H54 (cell line): ENCODE measurements at regions not wholly inside any gene's neighbourhood (a gene's known extent, or its start where the extent isn't known, plus 50 kb on each side); places are given as distances from the start of the nearest gene placed in this dataset.
"Not testable (repeated sequence)": the region's sequence is repeated elsewhere in the genome, so short reads cannot be mapped to it uniquely, and the experiment has no call there.

Experiments used
- DNase-seq: peaks from one replicate; pipeline ENCODE4 v3.0.0; 2011; ENCODE audit warnings: low spot score, mixed read lengths; ENCODE audit not compliant: insufficient read length
- FAIRE-seq: peaks from 3 replicates; lab custom pipeline; 2011; peaks lifted over from hg19 to GRCh38; lab: Jason Lieb, UNC
- POLR2A ChIP-seq: IDR thresholded peaks from 2 replicates; pipeline ENCODE4 v1.6.1; 2011; ENCODE audit warnings: low read depth, mild to moderate bottlenecking, low read length

GRCh38 chr4:160492181-160492580, 1389.3 kb downstream of the RAPGEF2 start:
- TF ChIP-seq POLR2A = no peak
- no peak for DNase-seq
- FAIRE-seq = no peak

DNA sequence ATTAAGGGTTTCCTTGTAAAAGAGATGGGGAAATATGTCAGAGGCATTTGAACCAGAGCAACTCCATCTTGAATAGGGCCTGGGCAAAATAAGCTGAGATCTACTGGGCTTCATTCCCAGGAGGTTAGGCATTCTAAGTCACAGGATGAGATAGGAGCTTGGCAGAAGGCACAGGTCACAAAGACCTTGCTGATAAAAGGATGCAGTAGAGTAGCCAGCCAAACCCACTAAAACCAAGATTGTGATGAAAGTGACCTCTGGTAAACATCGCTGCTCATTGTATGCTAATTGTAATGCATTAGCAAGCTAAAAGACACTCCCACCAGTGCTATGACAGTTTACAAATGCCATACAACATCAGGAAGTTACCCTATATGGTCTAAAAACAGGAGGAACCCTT, 1390.3 kb downstream of the RAPGEF2 start:
- FAIRE-seq (no peak), DNase-seq (no peak)
- TF ChIP-seq POLR2A = no peak

DNA sequence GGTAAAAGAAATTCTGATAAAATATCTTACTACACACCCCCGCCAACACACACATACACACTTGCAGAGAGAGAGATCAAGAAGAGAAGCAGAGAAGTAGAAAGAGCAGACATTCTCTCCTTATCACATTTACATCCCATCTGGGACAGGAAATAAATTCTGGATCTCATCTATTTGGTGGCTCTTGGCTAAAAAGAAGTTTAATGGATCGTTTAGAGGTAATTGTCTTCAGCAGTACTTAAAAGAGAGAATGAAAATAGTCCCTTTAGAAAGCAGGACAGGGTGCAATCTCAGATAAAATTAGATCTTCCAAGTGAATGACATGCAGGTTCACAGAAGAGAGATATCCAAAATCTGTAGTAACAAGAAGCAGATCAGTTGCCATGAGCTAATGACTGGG, 1392.5 kb downstream of the RAPGEF2 start:
- no peak for FAIRE-seq
- no peak for TF ChIP-seq POLR2A

DNA sequence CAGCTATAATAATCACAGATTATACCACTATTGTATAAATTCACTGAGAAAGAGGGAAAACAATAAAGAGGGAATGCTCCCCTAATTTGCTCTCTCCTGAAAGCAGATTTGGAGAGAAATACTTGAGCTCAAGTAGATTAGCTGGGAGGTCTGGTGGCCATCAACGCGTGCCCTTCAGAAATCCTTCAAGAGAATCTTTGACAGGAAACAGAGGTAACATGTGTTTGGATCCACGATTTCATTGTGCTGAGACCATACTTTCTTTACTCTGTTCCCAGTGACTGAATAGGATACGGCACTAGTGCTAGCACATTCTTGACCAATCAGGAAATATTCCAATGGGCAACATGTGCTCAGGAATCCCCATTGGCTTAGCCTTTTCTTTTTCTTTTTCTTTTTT, 1395.3 kb downstream of the RAPGEF2 start:
- no peak for FAIRE-seq
- no peak for TF ChIP-seq POLR2A
- DNase-seq = no peak

More for the DNA sequence above, 1392.5 kb downstream of the RAPGEF2 start:
- no peak for DNase-seq

DNA sequence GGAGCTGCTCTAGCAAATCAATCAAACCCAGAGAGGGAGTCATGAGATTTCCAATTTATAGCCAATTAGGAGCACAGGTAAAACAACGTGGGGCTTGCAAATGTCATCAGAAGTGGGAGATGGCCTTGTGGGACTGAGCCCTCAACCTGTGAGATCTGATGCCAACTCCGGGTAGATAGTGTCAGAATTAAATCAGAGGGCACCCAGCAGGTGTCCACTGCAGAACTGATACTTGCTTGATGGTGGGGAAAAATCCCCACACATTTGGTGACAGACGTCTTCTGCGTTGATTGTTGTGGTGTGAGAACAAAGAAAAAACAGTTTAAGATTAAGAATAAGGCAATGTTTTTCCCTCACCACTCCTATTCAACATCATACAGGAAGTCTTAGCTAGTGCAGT, 1402.8 kb downstream of the RAPGEF2 start:
- DNase-seq (no peak), FAIRE-seq (no peak)
- no peak for TF ChIP-seq POLR2A

GRCh38 chr4:160510928-160511327, 1408.0 kb downstream of the RAPGEF2 start:
- no peak for TF ChIP-seq POLR2A
- FAIRE-seq = no peak

DNA sequence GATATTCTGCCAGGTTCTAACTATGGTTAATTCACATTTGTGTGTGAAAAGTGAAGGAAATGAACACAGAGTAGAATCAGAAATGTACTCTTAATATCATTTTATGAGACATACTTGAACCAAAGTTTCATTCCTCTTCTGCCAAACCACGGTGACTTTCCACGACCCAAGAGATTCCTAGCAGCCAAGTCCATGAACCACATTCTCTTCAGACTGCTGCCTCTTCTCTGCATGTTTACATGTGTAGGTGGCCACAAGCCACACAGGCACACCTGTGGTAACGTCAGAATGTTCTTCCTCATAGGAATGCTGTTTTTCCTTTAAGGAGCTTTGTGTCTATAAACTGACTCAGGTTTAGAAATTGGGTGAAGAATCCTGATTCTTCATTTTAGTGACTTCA, 1411.2 kb downstream of the RAPGEF2 start:
- FAIRE-seq (no peak), DNase-seq (no peak)
- TF ChIP-seq POLR2A = no peak

More at GRCh38 chr4:160510928-160511327, 1408.0 kb downstream of the RAPGEF2 start:
- DNase-seq = no peak

DNA sequence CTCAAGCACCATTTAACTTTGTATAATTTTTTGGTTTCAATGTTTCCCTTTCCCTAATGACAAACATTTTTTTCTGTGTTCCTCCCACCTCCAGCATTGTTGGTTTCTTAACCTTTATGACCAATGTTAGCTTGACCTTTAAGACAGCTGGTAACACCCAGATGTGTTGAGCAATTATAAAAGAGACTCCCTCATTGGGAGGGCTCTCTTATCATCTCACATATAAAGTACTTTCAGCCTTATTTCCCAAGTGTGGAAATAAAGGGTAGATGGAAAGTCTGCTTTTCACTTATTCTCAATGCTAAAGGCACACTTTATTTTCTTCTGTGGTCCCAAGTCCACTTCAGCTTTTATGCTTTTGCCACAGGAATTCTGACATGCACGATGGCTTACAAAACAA, 1420.4 kb downstream of the RAPGEF2 start:
- FAIRE-seq (no peak), DNase-seq (no peak)
- TF ChIP-seq POLR2A = no peak

GRCh38 chr4:160537681-160538080, 1434.8 kb downstream of the RAPGEF2 start:
- DNase-seq (no peak), FAIRE-seq (no peak)
- no peak for TF ChIP-seq POLR2A

- no peak for DNase-seq
- TF ChIP-seq POLR2A = no peak
- no peak for FAIRE-seq
Measured at GRCh38 chr4:160546201-160546600, 1443.3 kb downstream of the RAPGEF2 start.

DNA sequence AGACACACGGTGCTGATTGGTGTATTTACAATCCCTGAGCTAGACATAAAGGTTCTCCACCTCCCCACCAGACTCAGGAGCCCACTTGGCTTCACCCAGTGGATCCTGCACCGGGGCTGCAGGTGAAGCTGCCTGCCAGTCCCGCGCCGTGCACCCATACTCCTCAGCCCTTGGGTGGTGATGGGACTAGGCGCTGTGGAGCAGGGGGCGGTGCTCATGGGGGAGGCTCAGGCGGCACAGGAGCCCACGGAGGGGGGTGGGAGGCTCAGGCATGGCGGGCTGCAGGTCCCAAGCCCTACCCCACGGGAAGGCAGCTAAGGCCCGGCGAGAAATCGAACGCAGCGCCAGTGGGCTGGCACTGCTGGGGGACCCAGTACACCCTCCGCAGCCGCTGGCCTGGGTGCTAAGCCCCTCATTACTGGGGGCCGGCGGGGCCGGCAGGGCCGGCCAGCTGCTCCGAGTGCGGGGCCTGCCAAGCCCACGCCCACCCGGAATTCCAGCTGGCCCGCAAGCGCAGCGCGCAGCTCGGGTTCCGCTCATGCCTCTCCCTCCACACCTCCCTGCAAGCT, 1447.2 kb downstream of the RAPGEF2 start:
- not testable (repeated sequence) for FAIRE-seq, DNase-seq

GRCh38 chr4:160562661-160563060, 1459.8 kb downstream of the RAPGEF2 start:
- DNase-seq (no peak), FAIRE-seq (no peak)

DNA sequence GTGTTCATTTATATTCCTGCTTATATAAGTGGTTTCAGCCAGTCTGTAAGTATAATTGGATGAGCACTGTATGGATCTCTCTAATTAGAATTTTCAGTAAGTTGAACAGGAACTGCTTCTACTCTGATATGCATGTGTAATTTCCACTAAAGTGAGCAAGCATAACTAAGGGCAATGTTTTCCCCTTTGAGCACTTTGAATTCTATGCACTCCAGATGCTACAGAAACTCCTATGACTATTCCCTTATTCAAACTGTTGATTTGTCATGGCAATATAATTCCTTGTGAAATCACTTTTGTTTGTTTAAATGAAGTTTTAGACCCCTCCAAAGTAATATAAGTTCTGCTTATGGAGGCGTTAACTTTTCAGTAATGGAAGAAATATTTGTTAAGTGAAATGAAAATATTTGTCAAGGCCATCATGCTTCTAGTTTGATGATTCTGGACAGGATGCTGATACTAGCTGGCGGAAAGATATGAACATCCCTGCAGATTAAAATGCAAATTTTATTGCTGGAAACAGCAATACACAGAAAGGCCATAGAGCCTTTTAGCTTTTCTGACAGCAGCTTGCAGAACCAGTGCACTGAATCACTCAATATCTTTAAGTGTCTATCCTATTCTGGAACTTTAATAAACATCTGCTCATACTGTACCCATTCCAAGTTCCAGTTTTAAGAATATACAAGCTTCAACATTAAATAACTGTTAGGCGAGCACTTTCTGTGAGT, 1460.8 kb downstream of the RAPGEF2 start:
- TF ChIP-seq POLR2A = no peak
- DNase-seq = no peak
- FAIRE-seq = no peak

More at GRCh38 chr4:160562661-160563060, 1459.8 kb downstream of the RAPGEF2 start:
- TF ChIP-seq POLR2A = no peak

DNA sequence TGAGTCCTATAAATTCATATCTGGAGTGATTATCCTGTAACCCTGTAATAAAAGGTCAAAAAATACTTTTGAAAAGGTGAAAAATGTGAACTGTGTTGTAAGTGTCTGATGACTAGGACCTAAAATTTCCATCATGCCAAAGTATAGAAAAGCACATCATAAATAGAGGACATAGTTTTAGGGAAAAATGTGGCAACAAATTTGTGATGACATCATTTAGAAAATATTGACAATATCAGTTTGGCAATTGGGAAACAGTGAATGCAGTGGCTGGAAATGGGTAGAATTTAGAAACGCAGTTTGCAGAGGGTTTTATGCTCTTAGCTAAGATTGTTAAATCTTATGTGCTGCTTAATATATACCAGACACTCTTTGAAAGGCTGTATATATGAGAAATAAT, 1464.8 kb downstream of the RAPGEF2 start:
- FAIRE-seq (no peak), DNase-seq (no peak)
- no peak for TF ChIP-seq POLR2A

GRCh38 chr4:160570271-160570670, 1467.4 kb downstream of the RAPGEF2 start:
- no peak for FAIRE-seq
- no peak for TF ChIP-seq POLR2A
- DNase-seq = no peak

- FAIRE-seq, DNase-seq: not testable (repeated sequence)
Measured at GRCh38 chr4:160574272-160574671, 1471.4 kb downstream of the RAPGEF2 start.
